Stimulated activated CD4-positive, alpha-beta T cell treated with anti-CD3 and anti-CD28 coated beads, Interleukin-4, amount 100 ng/mL, for 4 hours (primary cell): ENCODE measurements at regions not wholly inside any gene's neighbourhood (a gene's known extent, or its start where the extent isn't known, plus 50 kb on each side); places are given as distances from the start of the nearest gene placed in this dataset.

Experiments used
- DNase-seq, 2 experiments: peaks; one replicate each; pipeline ENCODE4 v3.0.0-alpha.2; 2020

GRCh38 chr10:89829262-89829886 lies 128.0 kb downstream of the KIF20B start:
- no peak for DNase-seq

GRCh38 chr10:89829887-89830269 lies 128.5 kb downstream of the KIF20B start:
- no peak for DNase-seq

DNA sequence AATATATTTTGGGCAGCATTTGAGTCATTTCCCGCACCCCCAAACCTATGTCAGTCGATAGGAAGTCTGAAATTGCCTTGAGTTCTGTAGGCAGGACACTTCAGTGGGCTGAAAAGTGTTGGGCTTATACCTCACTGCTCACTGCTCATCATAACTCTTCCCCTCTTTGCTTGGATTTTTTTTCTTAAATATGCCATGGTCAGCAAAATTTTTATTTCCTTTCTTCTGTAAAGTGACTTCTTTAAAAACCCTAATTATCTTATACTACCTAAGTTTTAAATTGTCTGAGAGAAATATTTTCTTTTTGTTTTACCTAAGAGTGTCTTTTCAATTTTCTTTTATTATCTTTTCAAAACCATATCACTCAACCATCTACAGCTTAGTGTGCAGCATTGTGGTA lies 129.2 kb downstream of the KIF20B start:
- no peak for DNase-seq

DNA sequence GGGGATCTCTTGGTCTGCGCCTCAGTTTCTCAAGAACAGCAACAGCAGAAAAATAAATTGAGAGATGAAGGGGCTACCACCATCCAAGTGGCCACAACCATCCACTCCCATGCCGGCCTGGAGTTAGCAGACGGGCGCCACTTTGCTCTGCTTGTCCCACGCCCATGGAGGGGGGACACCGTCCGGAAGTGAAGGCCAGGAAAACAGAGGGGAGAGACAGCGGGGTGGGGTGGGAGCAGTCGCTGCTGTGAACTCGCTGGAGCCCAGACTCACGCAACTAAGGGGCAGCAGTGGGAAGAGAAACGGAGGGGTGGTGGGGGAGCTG lies 135.4 kb downstream of the KIF20B start:
- DNase-seq = no peak

GRCh38 chr10:89837165-89838043 lies 136.0 kb downstream of the KIF20B start:
- peak; percentile 4 to 18 for DNase-seq

DNA sequence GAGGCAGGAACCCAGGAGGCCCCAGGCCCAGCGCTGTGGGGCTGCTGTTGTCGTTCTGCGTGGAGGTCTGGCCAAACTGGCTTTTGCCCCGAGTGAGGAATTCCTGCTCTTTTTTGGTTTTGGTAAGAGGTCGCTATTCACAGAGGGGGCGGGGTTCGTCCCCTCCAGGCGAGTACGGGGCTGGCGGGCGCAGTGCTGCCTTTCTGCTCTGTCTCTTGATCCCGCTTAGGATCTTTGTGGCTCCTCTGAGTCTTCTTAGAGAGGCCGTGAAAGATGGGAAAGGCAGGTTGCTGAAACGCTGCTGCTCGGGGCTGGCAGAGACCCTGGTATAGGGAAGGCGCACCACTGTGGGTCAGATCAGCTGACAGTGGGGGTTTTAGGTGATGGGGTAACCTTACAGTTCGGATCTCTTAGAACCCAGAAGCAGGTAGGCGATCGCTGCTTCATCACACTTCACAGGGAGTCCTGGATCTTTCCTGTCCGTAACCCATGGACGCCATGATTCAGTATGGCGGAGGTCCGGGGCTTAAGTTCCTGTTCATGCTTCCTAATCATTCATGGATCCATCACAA lies 136.7 kb downstream of the KIF20B start:
- DNase-seq = no peak

- DNase-seq = no peak
Measured at GRCh38 chr10:89845541-89846280, 144.3 kb downstream of the KIF20B start.

GRCh38 chr10:89846281-89846630 lies 144.9 kb downstream of the KIF20B start:
- DNase-seq = no peak

GRCh38 chr10:89846786-89847185 lies 145.4 kb downstream of the KIF20B start:
- DNase-seq = no peak

- no peak for DNase-seq
Measured at GRCh38 chr10:89852872-89853271, 151.5 kb downstream of the KIF20B start.

DNA sequence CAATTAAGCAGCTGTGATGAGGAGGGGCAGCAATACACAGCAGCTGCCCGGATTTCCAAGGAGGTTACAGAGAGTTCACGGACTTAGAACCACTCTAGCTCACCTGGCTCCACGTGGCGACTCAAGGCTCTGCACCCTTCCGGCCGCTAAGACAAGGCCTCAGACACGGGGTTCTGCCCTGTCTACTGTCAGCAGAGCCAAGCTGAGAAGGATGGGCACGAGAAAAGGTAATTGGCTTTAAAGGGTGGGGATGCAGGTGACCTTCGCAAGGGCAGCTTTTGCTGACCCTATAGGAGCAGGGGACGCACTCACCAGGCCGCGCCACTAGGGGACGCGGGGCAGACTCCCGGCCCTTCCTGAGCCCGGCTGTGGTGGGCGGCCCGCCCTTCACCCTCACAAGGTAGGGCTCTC lies 152.4 kb downstream of the KIF20B start:
- DNase-seq = no peak

- no peak for DNase-seq
Measured at GRCh38 chr10:89857431-89858042, 156.1 kb downstream of the KIF20B start.

DNA sequence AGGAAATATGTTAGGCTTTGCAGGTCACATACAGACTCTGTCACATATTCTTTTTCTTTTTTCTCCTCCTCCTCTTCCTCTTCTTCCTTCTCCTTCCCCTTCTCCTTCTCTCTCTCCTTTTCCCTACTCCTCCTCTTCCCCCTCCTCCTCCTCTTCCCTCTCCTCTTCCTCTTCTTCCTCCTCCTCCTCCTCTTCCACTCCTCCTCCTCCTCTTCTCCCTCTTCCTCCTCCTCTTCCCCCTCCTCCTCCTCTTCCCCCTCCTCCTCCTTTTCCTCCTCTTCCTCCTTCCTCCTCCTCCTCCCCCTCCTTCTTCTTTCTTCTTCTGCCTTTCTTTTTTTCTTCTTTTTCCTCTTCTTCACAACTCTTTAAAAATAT lies 159.8 kb downstream of the KIF20B start:
- no peak for DNase-seq

DNA sequence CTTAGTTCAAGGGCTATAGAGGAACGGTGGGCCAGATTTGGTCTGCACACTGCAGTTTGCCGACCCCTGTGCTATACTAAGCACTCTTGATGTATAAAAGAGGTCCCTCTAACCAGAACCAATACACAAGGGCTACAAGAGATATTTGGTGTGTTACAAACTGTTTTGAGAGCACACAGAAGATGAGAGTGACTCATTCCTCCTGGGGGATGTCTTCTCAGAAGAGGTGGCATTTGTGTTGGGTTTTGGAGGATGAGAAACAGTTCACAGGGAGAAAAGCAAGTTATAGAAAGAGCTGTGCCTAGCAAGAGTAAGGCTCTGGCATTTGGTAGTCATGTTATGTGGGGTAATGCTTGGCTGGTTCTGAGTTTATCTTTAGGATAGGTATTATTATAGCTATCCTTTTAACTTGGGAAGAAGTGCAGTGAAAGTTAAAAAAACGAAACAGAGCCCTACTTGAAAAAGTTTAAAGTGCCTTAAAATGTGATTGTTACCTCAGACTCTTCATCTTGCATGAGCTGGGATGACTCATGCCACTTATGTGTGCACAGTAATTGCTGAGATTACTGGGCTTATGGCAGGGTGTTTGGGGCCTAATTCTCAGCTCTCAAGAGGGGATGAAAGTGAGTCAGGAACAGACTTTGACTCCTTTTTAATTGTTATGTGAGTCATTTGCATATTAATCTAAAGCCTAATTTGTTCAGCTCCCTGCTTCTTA lies 160.4 kb downstream of the KIF20B start:
- DNase-seq = peak in 1 of 2 experiments; percentile 40

DNA sequence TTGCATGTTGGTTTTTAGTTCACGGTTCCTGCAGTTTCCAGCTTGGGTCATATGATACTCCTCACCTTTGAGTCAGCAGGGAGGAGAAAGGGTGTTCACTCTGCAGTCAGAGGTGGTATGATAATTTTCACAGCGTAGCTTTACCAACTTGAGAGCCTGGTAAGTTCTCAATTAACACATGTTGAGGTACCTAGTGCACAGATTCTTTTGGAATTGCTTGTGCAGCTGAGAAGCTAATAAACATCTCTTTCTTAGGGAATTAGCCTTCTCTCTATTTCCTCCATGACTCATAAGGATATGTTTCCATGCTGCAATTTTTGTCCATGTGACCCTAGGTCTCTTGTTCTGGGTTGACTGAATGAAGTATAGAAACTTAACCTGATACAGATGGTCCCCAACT lies 166.6 kb downstream of the KIF20B start:
- DNase-seq = no peak

DNA sequence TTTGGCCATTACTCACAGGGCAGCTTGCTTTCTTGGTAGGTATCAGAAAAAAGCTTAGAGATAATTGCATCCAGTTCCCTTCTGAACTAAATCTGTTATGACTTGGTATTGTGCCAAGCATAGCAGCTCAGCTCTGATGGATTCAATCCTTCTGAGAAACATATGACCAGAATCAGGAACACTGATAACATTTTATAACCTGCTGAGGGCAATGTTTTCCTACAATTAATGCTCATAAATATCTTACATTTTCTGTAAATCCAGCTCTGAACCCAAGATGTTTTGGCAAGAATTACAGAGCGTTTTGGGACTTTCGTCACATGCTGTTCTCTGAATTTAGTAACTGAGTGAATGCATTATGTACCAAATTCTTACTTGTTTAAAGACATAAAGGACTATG lies 167.8 kb downstream of the KIF20B start:
- DNase-seq = no peak

DNA sequence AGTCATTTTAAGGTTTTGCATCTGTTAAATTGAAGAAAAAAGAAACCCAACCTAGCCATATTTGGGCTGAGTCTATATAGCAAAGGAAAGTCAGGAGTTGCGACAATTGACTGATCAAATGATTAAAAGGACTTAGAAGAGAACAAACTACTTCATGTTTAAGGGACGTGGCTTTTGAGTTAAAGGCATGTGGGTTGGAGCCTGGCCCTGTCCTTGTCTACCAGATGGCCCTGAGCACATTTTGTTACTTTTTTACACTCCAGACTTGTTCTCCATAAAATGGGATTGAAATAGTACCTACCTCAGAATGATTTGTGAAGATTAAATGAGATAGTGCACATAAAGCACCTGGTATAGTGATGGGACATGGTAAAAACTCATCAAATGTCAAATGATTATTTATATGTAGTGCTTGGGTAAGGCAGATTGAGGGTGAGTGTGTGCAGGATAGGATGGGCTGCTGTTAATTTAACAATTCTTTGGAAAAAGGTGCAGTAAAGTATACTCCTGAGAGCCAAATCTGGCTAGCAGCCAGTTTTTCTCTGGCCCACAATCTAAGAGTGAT lies 168.3 kb downstream of the KIF20B start:
- no peak for DNase-seq

DNA sequence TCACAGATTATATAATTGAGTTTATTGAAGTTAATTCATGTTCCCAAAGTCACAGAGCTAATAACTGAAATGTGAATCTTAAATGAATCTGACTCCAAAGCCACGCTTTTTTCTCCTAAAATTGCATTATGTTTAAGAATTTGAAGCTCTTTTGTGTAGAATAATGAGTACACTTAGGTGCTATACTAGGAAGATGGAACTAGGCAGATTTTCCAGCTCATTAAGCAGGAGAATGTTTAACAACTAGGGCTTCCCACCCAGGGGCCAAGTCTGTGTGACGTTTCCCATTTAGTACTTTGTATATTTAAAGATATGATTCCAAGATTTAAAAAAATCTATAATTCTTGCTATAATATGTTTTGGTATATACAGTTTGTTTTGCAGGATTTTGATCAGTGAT lies 169.5 kb downstream of the KIF20B start:
- DNase-seq = no peak

DNA sequence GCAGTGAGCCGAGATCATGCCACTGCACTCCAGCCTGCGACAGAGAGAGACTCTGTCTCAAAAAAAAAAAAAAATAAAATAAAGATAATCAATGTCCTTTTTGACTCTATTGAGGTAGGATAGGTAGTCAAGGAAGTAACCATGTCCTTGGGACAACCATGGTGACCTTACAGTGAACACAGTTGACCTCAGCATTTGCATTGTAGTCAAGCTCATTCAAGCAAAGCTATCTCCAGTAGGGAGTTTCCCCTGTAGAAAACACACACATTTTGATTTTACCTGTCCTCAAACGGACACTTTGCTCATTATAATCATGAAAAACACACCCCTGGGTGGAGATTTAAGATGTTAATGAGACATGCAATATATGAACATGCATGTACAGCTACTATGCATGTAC lies 171.7 kb downstream of the KIF20B start:
- DNase-seq = no peak

GRCh38 chr10:89875557-89875956 lies 174.2 kb downstream of the KIF20B start:
- no peak for DNase-seq

- DNase-seq = no peak
Measured at GRCh38 chr10:89879121-89879520, 177.7 kb downstream of the KIF20B start.

DNA sequence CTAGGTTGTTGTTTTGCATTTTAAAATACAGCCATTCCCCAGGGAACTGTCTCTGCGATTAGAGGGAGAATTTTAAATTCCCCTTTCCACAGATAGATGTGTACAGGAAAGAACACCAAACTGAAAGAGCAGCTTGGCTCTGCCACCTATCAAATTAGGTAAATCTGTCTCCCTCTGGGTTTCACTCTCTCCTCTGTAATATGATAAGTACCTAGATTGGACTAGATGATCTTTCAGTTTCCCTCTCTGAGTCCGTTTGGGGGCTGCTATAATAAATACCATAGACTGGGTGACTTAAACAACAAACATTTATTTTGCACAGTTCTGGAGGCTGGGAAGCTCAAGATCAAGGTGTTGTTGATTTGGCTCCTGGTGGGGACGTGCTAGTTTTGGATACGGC lies 186.0 kb downstream of the KIF20B start:
- DNase-seq = no peak
